ENCODE measurements at regions not wholly inside any gene's neighbourhood (a gene's known extent, or its start where the extent isn't known, plus 50 kb on each side); places are given as distances from the start of the nearest gene placed in this dataset.

DNA sequence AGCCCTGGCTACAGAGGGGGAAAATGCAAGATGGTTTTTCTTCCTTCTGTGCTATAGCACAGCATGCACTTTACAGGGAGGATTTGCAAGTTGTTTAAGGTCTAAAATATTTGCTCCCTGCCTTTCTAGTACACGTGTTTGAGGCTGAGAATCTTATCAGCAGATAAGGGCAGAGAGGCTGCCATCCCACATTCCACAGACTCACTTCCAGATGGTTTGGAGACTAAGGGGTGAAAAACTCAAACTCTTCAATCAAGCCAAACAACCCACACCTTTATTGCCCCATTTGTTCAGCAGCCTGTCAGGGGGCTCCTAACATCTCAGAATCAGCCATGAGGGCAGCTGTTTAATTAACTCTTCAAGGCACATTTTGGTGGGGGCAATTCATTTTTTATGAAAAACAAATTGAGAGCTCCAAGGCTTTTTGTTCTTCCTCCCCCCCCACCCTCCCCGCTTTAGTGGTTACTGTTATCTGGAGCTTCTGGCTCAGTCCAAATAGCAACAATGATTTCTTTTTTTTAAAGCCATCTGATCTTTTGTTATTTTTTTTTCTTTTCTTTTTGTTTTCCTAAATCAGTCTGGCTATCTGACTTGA lies 242.6 kb upstream of the NT5C1B start:
- TF ChIP-seq CTCF (IDR thresholded peaks at IDR 0.05; ENCODE audit: low read depth, low read length, poor library complexity, severe bottlenecking), result no peak
- TF ChIP-seq EZH2phosphoT487 (IDR thresholded peaks at IDR 0.05; ENCODE audit: borderline replicate concordance, low read length), result no peak

Measured in DOHH2 (cell line).